T47D (cell line): ENCODE measurements at regions not wholly inside any gene's neighbourhood (a gene's known extent, or its start where the extent isn't known, plus 50 kb on each side); places are given as distances from the start of the nearest gene placed in this dataset.

Experiments used
- DNase-seq, 2 experiments: peaks; one replicate each; pipeline versions ENCODE4 v3.0.0 to v3.0.0-alpha.2; 2011 to 2012; ENCODE audit warnings: low read depth in 1 of 2, low spot score in 1 of 2
- JUND ChIP-seq: IDR thresholded peaks from 2 replicates; pipeline ENCODE4 v1.6.1; 2012; ENCODE audit warnings: low read depth
- in situ Hi-C: cut with HindIII; loops from 2 replicates; pipeline ENCODE4 v1.10.0; 2016; ENCODE audit warnings: low sequenced_read_pairs, low pct_unique_long_range_greater_than_20kb

- in situ Hi-C loops: no loop called here
- peak in 1 of 2 experiments; percentile 27 for DNase-seq
- no peak for TF ChIP-seq JUND
These were observed 78.1 kb upstream of the TMEM196 start for GRCh38 chr7:19851504-19851903.

DNA sequence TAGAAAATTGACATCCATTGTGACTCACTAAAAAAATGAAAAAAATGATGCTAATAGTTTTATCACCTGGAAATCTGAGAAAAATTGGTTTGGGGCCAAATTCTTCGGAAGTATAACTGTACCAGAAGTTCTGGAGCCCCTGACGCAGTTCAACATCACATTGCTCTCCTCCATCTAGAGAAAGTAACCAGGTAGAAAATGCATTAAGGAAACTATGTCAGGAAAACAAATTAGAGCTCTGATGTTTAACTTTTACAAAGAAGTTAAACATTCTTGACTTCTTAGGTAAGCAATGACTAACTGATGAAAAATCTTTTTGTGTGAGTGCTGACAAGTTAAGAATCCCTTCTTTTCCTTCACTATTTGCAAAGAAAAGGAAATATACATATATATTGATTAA lies 61.1 kb upstream of the TMEM196 start:
- in situ Hi-C loops: no loop called here
- peak in 1 of 2 experiments; percentile 20 for DNase-seq
- no peak for TF ChIP-seq JUND

DNA sequence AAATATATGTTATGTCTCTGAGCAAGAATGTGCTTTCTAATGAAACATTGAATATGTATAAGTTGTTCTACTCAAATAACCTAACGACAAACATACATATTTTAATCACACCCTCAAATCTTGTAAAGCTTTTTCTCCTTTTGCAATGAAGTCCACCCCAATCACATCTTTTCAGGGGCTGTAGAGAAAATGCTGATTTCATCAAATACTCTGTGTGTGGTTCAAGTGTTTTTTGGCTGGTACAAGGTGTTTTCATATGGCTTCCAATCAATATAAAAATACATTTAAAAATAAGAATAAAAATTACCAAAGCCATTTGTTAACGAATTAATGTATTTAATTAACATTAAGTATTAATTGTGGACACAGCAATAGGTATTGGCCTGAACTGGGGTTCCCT lies 57.2 kb upstream of the TMEM196 start:
- in situ Hi-C loops: no loop called here
- TF ChIP-seq JUND: no peak
- no peak for DNase-seq
